Lower leg skin (tissue), 3 donors: ENCODE measurements at regions not wholly inside any gene's neighbourhood (a gene's known extent, or its start where the extent isn't known, plus 50 kb on each side); places are given as distances from the start of the nearest gene placed in this dataset.
"Not testable (repeated sequence)": the region's sequence is repeated elsewhere in the genome, so short reads cannot be mapped to it uniquely, and the experiment has no call there.

ENCODE experiments used
- POLR2A ChIP-seq, 2 donors: fragments of 450-650 bp; IDR thresholded peaks; one replicate each; pipeline ENCODE4 v1.6.1; 2016 to 2017; ENCODE audit warnings: antibody characterized with exemption in 2 of 2, mild to moderate bottlenecking in 1 of 2, moderate library complexity in 1 of 2
- TF ChIP-seq, protein P1 (sequence below), 3 donors: fragments of 450-650 bp; IDR thresholded peaks; one replicate each; pipeline ENCODE4 v1.5.1; 2016; ENCODE audit warnings: antibody characterized with exemption in 3 of 3, mild to moderate bottlenecking in 3 of 3, moderate library complexity in 2 of 3

DNA sequence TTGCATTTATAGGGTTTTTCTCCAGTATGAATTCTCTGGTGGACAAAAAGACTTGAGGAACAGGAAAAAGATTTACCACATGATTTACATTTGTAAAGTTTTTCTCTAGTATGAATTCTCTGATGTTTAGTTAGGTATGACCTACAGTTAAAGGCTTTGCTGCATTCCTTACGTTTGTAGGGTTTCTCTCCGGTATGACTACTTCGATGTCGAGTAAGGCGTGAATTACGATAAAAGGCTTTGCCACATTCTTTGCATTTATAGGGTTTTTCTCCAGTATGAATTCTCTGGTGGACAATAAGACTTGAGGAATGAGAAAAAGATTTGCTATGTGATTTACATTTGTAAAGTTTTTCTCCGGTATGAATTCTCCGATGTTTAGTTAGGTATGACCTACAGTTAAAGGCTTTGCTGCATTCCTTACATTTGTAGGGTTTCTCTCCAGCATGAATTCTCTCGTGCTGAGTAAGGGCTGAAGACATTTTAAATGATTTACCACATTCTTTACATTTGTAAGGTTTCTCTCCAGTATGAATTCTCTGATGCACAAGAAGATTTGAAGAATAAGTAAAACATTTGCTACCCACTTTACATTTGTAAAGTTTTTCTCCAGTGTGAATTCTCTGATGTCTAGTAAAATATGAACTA, 74.2 kb downstream of the AHSP start:
- TF ChIP-seq, protein P1, sequence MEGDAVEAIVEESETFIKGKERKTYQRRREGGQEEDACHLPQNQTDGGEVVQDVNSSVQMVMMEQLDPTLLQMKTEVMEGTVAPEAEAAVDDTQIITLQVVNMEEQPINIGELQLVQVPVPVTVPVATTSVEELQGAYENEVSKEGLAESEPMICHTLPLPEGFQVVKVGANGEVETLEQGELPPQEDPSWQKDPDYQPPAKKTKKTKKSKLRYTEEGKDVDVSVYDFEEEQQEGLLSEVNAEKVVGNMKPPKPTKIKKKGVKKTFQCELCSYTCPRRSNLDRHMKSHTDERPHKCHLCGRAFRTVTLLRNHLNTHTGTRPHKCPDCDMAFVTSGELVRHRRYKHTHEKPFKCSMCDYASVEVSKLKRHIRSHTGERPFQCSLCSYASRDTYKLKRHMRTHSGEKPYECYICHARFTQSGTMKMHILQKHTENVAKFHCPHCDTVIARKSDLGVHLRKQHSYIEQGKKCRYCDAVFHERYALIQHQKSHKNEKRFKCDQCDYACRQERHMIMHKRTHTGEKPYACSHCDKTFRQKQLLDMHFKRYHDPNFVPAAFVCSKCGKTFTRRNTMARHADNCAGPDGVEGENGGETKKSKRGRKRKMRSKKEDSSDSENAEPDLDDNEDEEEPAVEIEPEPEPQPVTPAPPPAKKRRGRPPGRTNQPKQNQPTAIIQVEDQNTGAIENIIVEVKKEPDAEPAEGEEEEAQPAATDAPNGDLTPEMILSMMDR (IDR thresholded peaks at IDR 0.05) = not testable (repeated sequence)
- not testable (repeated sequence) for TF ChIP-seq POLR2A (IDR thresholded peaks at IDR 0.05)
